Activated CD4-positive, alpha-beta T cell treated with anti-CD3 and anti-CD28 coated beads, Interleukin-2, Interleukin-4, amounts not matched to agents 100 ng/mL and 50 ng/mL, durations not matched to agents 16 hours and 8 hours (primary cell): ENCODE measurements at regions not wholly inside any gene's neighbourhood (a gene's known extent, or its start where the extent isn't known, plus 50 kb on each side); places are given as distances from the start of the nearest gene placed in this dataset.
"Not testable (repeated sequence)": the region's sequence is repeated elsewhere in the genome, so short reads cannot be mapped to it uniquely, and the experiment has no call there.

Experiments
- DNase-seq: peaks from one replicate; pipeline ENCODE4 v3.0.0-alpha.2; 2020; ENCODE audit warnings: low spot score

- DNase-seq = no peak
These were observed 495.4 kb downstream of the TOX3 start for GRCh38 chr16:52051414-52052172.

- no peak for DNase-seq
These were observed 496.5 kb downstream of the TOX3 start for GRCh38 chr16:52050418-52050817.

GRCh38 chr16:52035436-52035835 lies 511.5 kb downstream of the TOX3 start:
- no peak for DNase-seq

GRCh38 chr16:52034830-52035229 lies 512.1 kb downstream of the TOX3 start:
- no peak for DNase-seq

- no peak for DNase-seq
These were observed 513.0 kb downstream of the TOX3 start for GRCh38 chr16:52033992-52034391.

GRCh38 chr16:52022980-52023379 lies 524.0 kb downstream of the TOX3 start:
- no peak for DNase-seq

GRCh38 chr16:52022177-52022576 lies 524.8 kb downstream of the TOX3 start:
- DNase-seq = no peak

- DNase-seq = no peak
These were observed 530.6 kb downstream of the TOX3 start for GRCh38 chr16:52016387-52016786.

- no peak for DNase-seq
These were observed 541.4 kb downstream of the TOX3 start for GRCh38 chr16:52005551-52005950.

GRCh38 chr16:52004343-52004742 lies 542.6 kb downstream of the TOX3 start:
- DNase-seq = no peak

- no peak for DNase-seq
These were observed 544.9 kb downstream of the TOX3 start for GRCh38 chr16:52002026-52002425.

- DNase-seq = no peak
These were observed 550.4 kb downstream of the TOX3 start for GRCh38 chr16:51996516-51996915.

- no peak for DNase-seq
These were observed 552.3 kb downstream of the TOX3 start for GRCh38 chr16:51994597-51994996.

- no peak for DNase-seq
These were observed 557.2 kb downstream of the TOX3 start for GRCh38 chr16:51989637-51990230.

GRCh38 chr16:51988977-51989376 lies 558.0 kb downstream of the TOX3 start:
- no peak for DNase-seq

GRCh38 chr16:51987519-51987918 lies 559.4 kb downstream of the TOX3 start:
- DNase-seq = no peak

GRCh38 chr16:51986717-51987116 lies 560.2 kb downstream of the TOX3 start:
- DNase-seq = no peak

GRCh38 chr16:51986301-51986700 lies 560.6 kb downstream of the TOX3 start:
- no peak for DNase-seq

GRCh38 chr16:51985126-51985525 lies 561.8 kb downstream of the TOX3 start:
- no peak for DNase-seq

GRCh38 chr16:51984395-51984794 lies 562.5 kb downstream of the TOX3 start:
- DNase-seq = no peak

GRCh38 chr16:51982715-51983680 lies 563.9 kb downstream of the TOX3 start:
- peak; percentile 60 for DNase-seq

- no peak for DNase-seq
These were observed 565.2 kb downstream of the TOX3 start for GRCh38 chr16:51981725-51982124.

GRCh38 chr16:51977506-51977905 lies 569.4 kb downstream of the TOX3 start:
- not testable (repeated sequence) for DNase-seq
